H9 (cell line): ENCODE measurements at regions not wholly inside any gene's neighbourhood (a gene's known extent, or its start where the extent isn't known, plus 50 kb on each side); places are given as distances from the start of the nearest gene placed in this dataset.

Source experiments
- DNase-seq: peaks from one replicate; pipeline ENCODE4 v3.0.0-alpha.2; 2017
- H2AFZ ChIP-seq: one replicate; pipeline ENCODE4 v1.6.1; 2013; ENCODE audit warnings: mild to moderate bottlenecking, low read length, control low read depth, moderate library complexity
- H2AK5ac ChIP-seq: 2 replicates; pipeline ENCODE4 v1.6.1; 2013; ENCODE audit warnings: low read length, control low read depth, mixed read lengths; ENCODE audit not compliant: insufficient read length
- H2BK120ac ChIP-seq: one replicate; pipeline ENCODE4 v1.6.1; 2013; ENCODE audit warnings: low read depth, mild to moderate bottlenecking, low read length, control low read depth, inconsistent platforms; ENCODE audit not compliant: poor library complexity, severe bottlenecking
- H2BK12ac ChIP-seq: 2 replicates; pipeline ENCODE4 v1.6.1; 2013; ENCODE audit warnings: low read length, control low read depth, mixed read lengths, low read depth; ENCODE audit not compliant: insufficient read length
- H2BK15ac ChIP-seq: 2 replicates; pipeline ENCODE4 v1.6.1; 2013; ENCODE audit warnings: low read depth, low read length, control low read depth
- H2BK20ac ChIP-seq: one replicate; pipeline ENCODE4 v1.6.1; 2013; ENCODE audit warnings: low read depth, mild to moderate bottlenecking, low read length, control low read depth, inconsistent platforms; ENCODE audit not compliant: poor library complexity, severe bottlenecking
- H2BK5ac ChIP-seq: 2 replicates; pipeline ENCODE4 v1.6.1; 2013; ENCODE audit warnings: low read length, control low read depth, mixed read lengths; ENCODE audit not compliant: insufficient read length
- H3K14ac ChIP-seq: 2 replicates; pipeline ENCODE4 v1.6.1; 2013; ENCODE audit warnings: low read length, control low read depth; ENCODE audit not compliant: insufficient read depth
- H3K18ac ChIP-seq: 2 replicates; pipeline ENCODE4 v1.6.1; 2013; ENCODE audit warnings: low read depth, mild to moderate bottlenecking, mixed read lengths, low read length, control low read depth; ENCODE audit not compliant: insufficient read length
- H3K23ac ChIP-seq: 2 replicates; pipeline ENCODE4 v1.6.1; 2013; ENCODE audit warnings: low read length, control low read depth, mixed read lengths, low read depth; ENCODE audit not compliant: insufficient read length
- H3K23me2 ChIP-seq: 2 replicates; pipeline ENCODE4 v1.6.1; 2013; ENCODE audit warnings: low read depth, mild to moderate bottlenecking, mixed read lengths, low read length, control low read depth; ENCODE audit not compliant: insufficient read length, poor library complexity, severe bottlenecking
- H3K27ac ChIP-seq: 2 replicates; pipeline ENCODE4 v1.5.1; 2013; ENCODE audit warnings: low read length, control low read depth, mixed read lengths, low read depth; ENCODE audit not compliant: insufficient read length
- H3K27me3 ChIP-seq: 2 replicates; pipeline ENCODE4 v1.6.1; 2013; ENCODE audit warnings: low read length, control low read depth, inconsistent platforms; ENCODE audit not compliant: insufficient read depth
- H3K4ac ChIP-seq: 2 replicates; pipeline ENCODE4 v1.6.1; 2013; ENCODE audit warnings: low read depth, mild to moderate bottlenecking, control low read depth, inconsistent platforms, low read length, moderate library complexity
- H3K4me1 ChIP-seq: 2 replicates; pipeline ENCODE4 v1.6.1; 2013; ENCODE audit warnings: low read length, control low read depth, inconsistent platforms; ENCODE audit not compliant: insufficient read depth
- H3K4me2 ChIP-seq: 2 replicates; pipeline ENCODE4 v1.6.1; 2013; ENCODE audit warnings: low read length, control low read depth, mixed read lengths; ENCODE audit not compliant: insufficient read length, insufficient read depth
- H3K56ac ChIP-seq: 2 replicates; pipeline ENCODE4 v1.6.1; 2013; ENCODE audit warnings: low read depth, mild to moderate bottlenecking, mixed read lengths, low read length, control low read depth; ENCODE audit not compliant: insufficient read length
- H3K79me1 ChIP-seq: 2 replicates; pipeline ENCODE4 v1.6.1; 2013; ENCODE audit warnings: low read depth, mild to moderate bottlenecking, moderate library complexity, low read length, control low read depth, inconsistent platforms; ENCODE audit not compliant: insufficient read depth, poor library complexity, severe bottlenecking
- H3K79me2 ChIP-seq: 2 replicates; pipeline ENCODE4 v1.6.1; 2013; ENCODE audit warnings: low read length, control low read depth, inconsistent platforms; ENCODE audit not compliant: insufficient read depth
- H3K9ac ChIP-seq: 2 replicates; pipeline ENCODE4 v1.6.1; 2013; ENCODE audit warnings: low read length, control low read depth, mixed read lengths; ENCODE audit not compliant: insufficient read length; ENCODE audit errors: extremely low read depth
- H3K9me3 ChIP-seq: one replicate; pipeline ENCODE4 v1.6.1; 2013; ENCODE audit warnings: low read depth, low read length, inconsistent platforms; ENCODE audit not compliant: control insufficient read depth
- H3T11ph ChIP-seq: one replicate; pipeline ENCODE4 v1.6.1; 2013; ENCODE audit warnings: mild to moderate bottlenecking, low read length, control low read depth, inconsistent platforms
- H4K20me1 ChIP-seq: one replicate; pipeline ENCODE4 v1.6.1; 2013; ENCODE audit not compliant: control insufficient read depth, insufficient read length, insufficient read depth
- H4K5ac ChIP-seq: 2 replicates; pipeline ENCODE4 v1.6.1; 2013; ENCODE audit warnings: low read depth, mild to moderate bottlenecking, mixed read lengths, low read length, control low read depth; ENCODE audit not compliant: insufficient read length
- H4K8ac ChIP-seq: replicated peaks from 2 replicates; pipeline ENCODE4 v1.6.1; 2013; ENCODE audit warnings: low read length, control low read depth, mixed read lengths, low read depth; ENCODE audit not compliant: insufficient read length
- H4K91ac ChIP-seq: 2 replicates; pipeline ENCODE4 v1.6.1; 2013; ENCODE audit warnings: low read depth, mild to moderate bottlenecking, moderate library complexity, mixed read lengths, low read length, control low read depth; ENCODE audit not compliant: insufficient read length
- H3K27ac Mint-ChIP-seq, 3 experiments: 2 replicates in 2 of 3; 3 replicates in 1 of 3; pipeline ENCODE4 v1.8.0; 2020 to 2021; ENCODE audit warnings: mixed read lengths in 3 of 3, mild to moderate bottlenecking in 1 of 3, moderate library complexity in 1 of 3
- H3K27me3 Mint-ChIP-seq: 2 replicates; pipeline ENCODE4 v1.8.0; 2021; ENCODE audit warnings: low read depth, mild to moderate bottlenecking, moderate library complexity, mixed read lengths
- H3K36me3 Mint-ChIP-seq, 3 experiments: 2 replicates in 2 of 3; 3 replicates in 1 of 3; pipeline ENCODE4 v1.8.0; 2020 to 2021; ENCODE audit warnings: low read depth in 3 of 3, mixed read lengths in 3 of 3; ENCODE audit not compliant: insufficient read depth in 1 of 3
- H3K4me1 Mint-ChIP-seq, 2 experiments: 2 replicates each; pipeline ENCODE4 v1.8.0; 2020; ENCODE audit warnings: mixed read lengths in 2 of 2
- H3K4me3 Mint-ChIP-seq, 2 experiments: 2 replicates in 1 of 2; 3 replicates in 1 of 2; pipeline ENCODE4 v1.8.0; 2020 to 2021; ENCODE audit warnings: mild to moderate bottlenecking in 2 of 2, mixed read lengths in 2 of 2, moderate library complexity in 1 of 2
- H3K9me3 Mint-ChIP-seq, 2 experiments: 2 replicates in 1 of 2; 3 replicates in 1 of 2; pipeline ENCODE4 v1.8.0; 2020; ENCODE audit warnings: mild to moderate bottlenecking in 2 of 2, mixed read lengths in 2 of 2, moderate library complexity in 1 of 2
- WGBS: extraction: QIAGEN DNeasy Blood & Tissue Kit; methylation state at CpG from one replicate; pipeline ENCODE4 v1.1.7; 2013; ENCODE audit warnings: missing lambda C conversion rate, low lambda C conversion rate, mixed read lengths; ENCODE audit not compliant: insufficient read length; ENCODE audit errors: extremely low coverage; 5-methylcytosine and 5-hydroxymethylcytosine counted together
- TF ChIP-seq, protein P1 (sequence below): fragments of 200-600 bp; sonication (generic); conservative IDR thresholded peaks from 3 replicates; pipeline ENCODE4 v1.8.0; 2021; ENCODE audit warnings: antibody characterized with exemption, mild to moderate bottlenecking

- H3K18ac ChIP-seq = no peak overlapping the region
- no CpG with 5 or more reads among the region's 3 CpGs for WGBS
- no peaks in the 10 kb centered on the region for H3K79me2 ChIP-seq
- H4K91ac ChIP-seq = no peak overlapping the region
- H4K5ac ChIP-seq = no peak overlapping the region
- H4K20me1 ChIP-seq = no peaks in the 10 kb centered on the region
- no peak overlapping the region for H3K27ac ChIP-seq
- no peak overlapping the region for H2BK12ac ChIP-seq
- H3K27me3 Mint-ChIP-seq = no peaks in the 10 kb centered on the region; the same call in none of the 2 replicates
- H3K4me3 Mint-ChIP-seq = no peak overlapping the region
- H3K27ac Mint-ChIP-seq = no peak overlapping the region
- no peaks in the 10 kb centered on the region for H3K9me3 ChIP-seq
- H3K4me2 ChIP-seq = no peak overlapping the region
- H3K14ac ChIP-seq = no peak overlapping the region
- H2AFZ ChIP-seq = no peak overlapping the region
- H4K8ac ChIP-seq = no peak overlapping the region
- no peaks in the 10 kb centered on the region for H3K79me1 ChIP-seq
- H3K56ac ChIP-seq = no peak overlapping the region
- no peak overlapping the region for H3T11ph ChIP-seq
- H3K9ac ChIP-seq = no peak overlapping the region
- peaks cover 14 to 17% of the 10 kb centered on the region in 2 experiments for H3K4me1 Mint-ChIP-seq
- H3K4me1 ChIP-seq = peaks cover 7% of the 10 kb centered on the region; the same call in 1 of the 2 replicates
- H3K23me2 ChIP-seq = no peaks in the 10 kb centered on the region
- H2BK20ac ChIP-seq = no peak overlapping the region
- TF ChIP-seq, protein P1, sequence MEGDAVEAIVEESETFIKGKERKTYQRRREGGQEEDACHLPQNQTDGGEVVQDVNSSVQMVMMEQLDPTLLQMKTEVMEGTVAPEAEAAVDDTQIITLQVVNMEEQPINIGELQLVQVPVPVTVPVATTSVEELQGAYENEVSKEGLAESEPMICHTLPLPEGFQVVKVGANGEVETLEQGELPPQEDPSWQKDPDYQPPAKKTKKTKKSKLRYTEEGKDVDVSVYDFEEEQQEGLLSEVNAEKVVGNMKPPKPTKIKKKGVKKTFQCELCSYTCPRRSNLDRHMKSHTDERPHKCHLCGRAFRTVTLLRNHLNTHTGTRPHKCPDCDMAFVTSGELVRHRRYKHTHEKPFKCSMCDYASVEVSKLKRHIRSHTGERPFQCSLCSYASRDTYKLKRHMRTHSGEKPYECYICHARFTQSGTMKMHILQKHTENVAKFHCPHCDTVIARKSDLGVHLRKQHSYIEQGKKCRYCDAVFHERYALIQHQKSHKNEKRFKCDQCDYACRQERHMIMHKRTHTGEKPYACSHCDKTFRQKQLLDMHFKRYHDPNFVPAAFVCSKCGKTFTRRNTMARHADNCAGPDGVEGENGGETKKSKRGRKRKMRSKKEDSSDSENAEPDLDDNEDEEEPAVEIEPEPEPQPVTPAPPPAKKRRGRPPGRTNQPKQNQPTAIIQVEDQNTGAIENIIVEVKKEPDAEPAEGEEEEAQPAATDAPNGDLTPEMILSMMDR = no peak
- H3K23ac ChIP-seq = no peak overlapping the region
- H3K4ac ChIP-seq = no peak overlapping the region
- H2BK15ac ChIP-seq = no peak overlapping the region
- H2BK5ac ChIP-seq = no peak overlapping the region
- H3K9me3 Mint-ChIP-seq = peaks cover 4 to 8% of the 10 kb centered on the region in 2 experiments; a peak in 4 of 5 replicates
- no peak overlapping the region for H2BK120ac ChIP-seq
- H2AK5ac ChIP-seq = no peak overlapping the region
- no peak for DNase-seq
- no peaks in the 10 kb centered on the region for H3K27me3 ChIP-seq
- peaks cover 0 to 6% (median 0%) of the 10 kb centered on the region in 3 experiments; a peak in 3 of 7 replicates for H3K36me3 Mint-ChIP-seq
Observed at GRCh38 chr9:77099388-77099787, 77.9 kb upstream of the VPS13A start.
